Colonic mucosa (tissue), 4 donors: ENCODE measurements at regions not wholly inside any gene's neighbourhood (a gene's known extent, or its start where the extent isn't known, plus 50 kb on each side); places are given as distances from the start of the nearest gene placed in this dataset.

Source experiments
- DNase-seq: peaks from one replicate; pipeline ENCODE4 v3.0.0-alpha.2; 2020
- H3K27ac ChIP-seq: fragments of 200-600 bp; one replicate; pipeline ENCODE4 v1.8.0; 2021
- H3K27me3 ChIP-seq: fragments of 200-600 bp; one replicate; pipeline ENCODE4 v1.8.0; 2021
- H3K36me3 ChIP-seq: fragments of 200-600 bp; one replicate; pipeline ENCODE4 v1.8.0; 2021
- H3K4me1 ChIP-seq: fragments of 200-600 bp; one replicate; pipeline ENCODE4 v1.8.0; 2021; ENCODE audit warnings: mild to moderate bottlenecking
- H3K4me3 ChIP-seq: fragments of 200-600 bp; one replicate; pipeline ENCODE4 v1.8.0; 2021
- H3K9ac ChIP-seq, 2 donors: one replicate each; pipeline ENCODE4 v1.7.0; 2013; ENCODE audit warnings: control low read depth in 2 of 2, low read depth in 2 of 2, low read length in 2 of 2
- H3K9me3 ChIP-seq: fragments of 200-600 bp; one replicate; pipeline ENCODE4 v1.8.0; 2021
- intact Hi-C: fragments of 100-400 bp; cut with DNase I; formaldehyde crosslinking; loops from one replicate; pipeline ENCODE4 v1.14.1; 2022
- TF ChIP-seq, protein P1 (sequence below): fragments of 200-600 bp; IDR thresholded peaks from one replicate; pipeline ENCODE4 v1.8.0; 2022; ENCODE audit warnings: antibody characterized with exemption, mild to moderate bottlenecking
- donor health status: healthy.
- donor health status: DM: no; HTN: no; CAD: no.
- donor health status: DM: no; HTN: no; CAD: no.

DNA sequence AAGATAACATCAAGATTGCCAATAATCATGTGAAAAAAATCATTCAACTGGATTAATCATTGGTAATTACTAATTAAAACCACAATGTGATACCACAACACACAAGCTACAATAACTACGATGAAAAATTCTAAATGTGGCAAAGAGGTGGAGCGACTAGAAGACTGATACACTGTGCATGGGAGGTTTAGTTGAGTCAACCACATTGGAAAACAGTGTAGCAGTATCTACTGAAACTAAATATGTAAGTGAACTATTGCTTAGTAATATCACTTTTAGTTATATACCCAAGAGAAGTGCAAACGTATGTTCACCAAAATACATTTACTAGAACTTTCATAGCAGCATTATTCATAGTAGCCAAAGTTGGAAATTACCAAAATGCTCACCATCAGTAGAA lies 359.9 kb downstream of the ETS1 start:
- intact Hi-C loops: no loop called here
- DNase-seq: no peak

GRCh38 chr11:128226106-128226716 lies 361.1 kb downstream of the ETS1 start:
- no peak for DNase-seq
- TF ChIP-seq, protein P1, sequence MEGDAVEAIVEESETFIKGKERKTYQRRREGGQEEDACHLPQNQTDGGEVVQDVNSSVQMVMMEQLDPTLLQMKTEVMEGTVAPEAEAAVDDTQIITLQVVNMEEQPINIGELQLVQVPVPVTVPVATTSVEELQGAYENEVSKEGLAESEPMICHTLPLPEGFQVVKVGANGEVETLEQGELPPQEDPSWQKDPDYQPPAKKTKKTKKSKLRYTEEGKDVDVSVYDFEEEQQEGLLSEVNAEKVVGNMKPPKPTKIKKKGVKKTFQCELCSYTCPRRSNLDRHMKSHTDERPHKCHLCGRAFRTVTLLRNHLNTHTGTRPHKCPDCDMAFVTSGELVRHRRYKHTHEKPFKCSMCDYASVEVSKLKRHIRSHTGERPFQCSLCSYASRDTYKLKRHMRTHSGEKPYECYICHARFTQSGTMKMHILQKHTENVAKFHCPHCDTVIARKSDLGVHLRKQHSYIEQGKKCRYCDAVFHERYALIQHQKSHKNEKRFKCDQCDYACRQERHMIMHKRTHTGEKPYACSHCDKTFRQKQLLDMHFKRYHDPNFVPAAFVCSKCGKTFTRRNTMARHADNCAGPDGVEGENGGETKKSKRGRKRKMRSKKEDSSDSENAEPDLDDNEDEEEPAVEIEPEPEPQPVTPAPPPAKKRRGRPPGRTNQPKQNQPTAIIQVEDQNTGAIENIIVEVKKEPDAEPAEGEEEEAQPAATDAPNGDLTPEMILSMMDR: no peak
- Histone ChIP-seq H3K4me1 (no peaks in the 10 kb centered on the region), H3K9me3 (no peaks in the 10 kb centered on the region), H3K4me3 (no peak overlapping the region), H3K27ac (no peak overlapping the region), H3K27me3 (no peaks in the 10 kb centered on the region), H3K9ac (no peak overlapping the region), H3K36me3 (no peaks in the 10 kb centered on the region)
- intact Hi-C loops: no loop called here

More for the DNA sequence above, 359.9 kb downstream of the ETS1 start:
- TF ChIP-seq, protein P1: no peak
- Histone ChIP-seq H3K9ac (no peak overlapping the region), H3K27me3 (no peaks in the 10 kb centered on the region), H3K4me1 (no peaks in the 10 kb centered on the region), H3K9me3 (no peaks in the 10 kb centered on the region), H3K27ac (no peak overlapping the region), H3K36me3 (no peaks in the 10 kb centered on the region), H3K4me3 (no peak overlapping the region)

DNA sequence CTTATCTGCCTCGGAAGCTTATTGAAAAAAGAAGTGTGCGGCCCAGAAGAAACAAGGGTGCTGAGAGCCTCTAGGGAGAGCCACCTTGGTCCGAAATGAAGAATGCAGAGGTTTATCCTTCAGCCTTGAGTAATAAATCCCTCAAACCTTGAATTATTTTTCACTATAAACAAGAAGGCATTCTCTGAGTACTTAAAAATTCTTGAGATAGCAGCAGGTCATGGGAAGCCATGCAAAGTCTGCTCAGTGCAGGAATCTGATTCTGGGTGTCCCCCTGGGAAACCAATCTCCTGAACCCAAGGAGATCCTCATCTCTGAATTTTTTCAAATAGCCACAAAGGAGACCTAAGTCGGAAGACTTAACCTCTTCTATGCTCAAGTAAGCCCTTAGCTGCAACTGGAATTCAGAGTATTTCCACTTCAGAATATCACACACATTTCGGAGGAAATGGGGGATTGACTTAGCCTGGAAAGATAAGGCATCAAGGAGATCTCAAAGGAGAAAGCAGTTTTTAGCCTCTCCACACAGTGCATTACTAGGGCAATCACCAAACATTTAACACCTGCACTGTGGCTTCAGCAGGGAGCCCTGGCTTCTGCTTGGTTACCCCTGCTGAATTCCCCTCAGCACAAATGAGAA lies 365.0 kb downstream of the ETS1 start:
- DNase-seq: no peak
- TF ChIP-seq, protein P1: no peak
- Histone ChIP-seq H3K27ac (no peak overlapping the region), H3K27me3 (no peaks in the 10 kb centered on the region), H3K4me1 (no peaks in the 10 kb centered on the region), H3K4me3 (no peak overlapping the region), H3K36me3 (no peaks in the 10 kb centered on the region), H3K9me3 (no peaks in the 10 kb centered on the region), H3K9ac (no peak overlapping the region)
- intact Hi-C loops: no loop called here

DNA sequence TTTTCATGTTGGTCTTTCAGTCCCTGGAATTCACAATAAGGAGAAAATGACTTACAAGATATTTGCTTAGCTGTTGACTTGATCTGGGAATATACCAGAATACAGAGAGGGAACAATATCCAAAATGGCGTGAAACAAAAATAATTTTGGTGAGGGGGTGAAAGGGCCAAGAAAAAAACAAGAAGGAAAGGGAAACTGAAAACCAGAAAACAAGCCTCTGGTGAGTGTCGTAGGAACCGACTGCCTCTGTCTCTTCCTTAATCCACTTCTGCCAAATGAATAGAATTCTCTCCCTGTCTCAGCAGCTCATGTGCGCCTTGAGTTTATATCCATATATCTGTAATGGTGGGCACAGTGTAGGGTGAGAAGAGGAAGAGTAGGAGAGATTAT lies 367.6 kb downstream of the ETS1 start:
- Histone ChIP-seq H3K4me3 (no peak overlapping the region), H3K4me1 (no peaks in the 10 kb centered on the region), H3K27me3 (no peaks in the 10 kb centered on the region), H3K27ac (no peak overlapping the region), H3K9me3 (no peaks in the 10 kb centered on the region), H3K9ac (no peak overlapping the region), H3K36me3 (no peaks in the 10 kb centered on the region)
- DNase-seq: no peak
- intact Hi-C loops: no loop called here
- TF ChIP-seq, protein P1: no peak

DNA sequence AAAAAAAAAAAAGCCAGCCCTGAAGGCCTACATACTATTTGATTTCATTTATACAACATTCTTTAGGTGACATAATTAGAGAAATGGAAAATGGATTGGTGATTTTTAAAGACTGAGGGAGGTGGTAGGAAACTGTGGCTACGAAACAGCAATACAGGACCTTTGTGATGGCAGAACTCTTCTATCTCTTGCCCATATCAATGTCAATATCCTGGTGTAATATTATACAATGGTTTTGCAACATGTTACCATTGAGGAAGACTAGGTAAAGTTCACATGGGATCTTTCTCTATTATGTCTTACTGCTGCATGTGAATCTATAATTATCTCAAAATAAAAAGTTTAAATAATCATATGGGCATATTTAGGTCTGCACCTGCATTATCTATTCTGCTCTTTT lies 371.2 kb downstream of the ETS1 start:
- no peak overlapping the region for H3K9ac ChIP-seq
- no peaks in the 10 kb centered on the region for H3K4me1 ChIP-seq
- H3K27ac ChIP-seq: no peak overlapping the region
- DNase-seq: no peak
- H3K27me3 ChIP-seq: no peaks in the 10 kb centered on the region
- no peaks in the 10 kb centered on the region for H3K36me3 ChIP-seq
- TF ChIP-seq, protein P1: no peak
- no peaks in the 10 kb centered on the region for H3K9me3 ChIP-seq
- no peak overlapping the region for H3K4me3 ChIP-seq
- intact Hi-C loops: no loop called here
